ENCODE measurements at regions not wholly inside any gene's neighbourhood (a gene's known extent, or its start where the extent isn't known, plus 50 kb on each side); places are given as distances from the start of the nearest gene placed in this dataset.

- TF ChIP-seq, protein P1, sequence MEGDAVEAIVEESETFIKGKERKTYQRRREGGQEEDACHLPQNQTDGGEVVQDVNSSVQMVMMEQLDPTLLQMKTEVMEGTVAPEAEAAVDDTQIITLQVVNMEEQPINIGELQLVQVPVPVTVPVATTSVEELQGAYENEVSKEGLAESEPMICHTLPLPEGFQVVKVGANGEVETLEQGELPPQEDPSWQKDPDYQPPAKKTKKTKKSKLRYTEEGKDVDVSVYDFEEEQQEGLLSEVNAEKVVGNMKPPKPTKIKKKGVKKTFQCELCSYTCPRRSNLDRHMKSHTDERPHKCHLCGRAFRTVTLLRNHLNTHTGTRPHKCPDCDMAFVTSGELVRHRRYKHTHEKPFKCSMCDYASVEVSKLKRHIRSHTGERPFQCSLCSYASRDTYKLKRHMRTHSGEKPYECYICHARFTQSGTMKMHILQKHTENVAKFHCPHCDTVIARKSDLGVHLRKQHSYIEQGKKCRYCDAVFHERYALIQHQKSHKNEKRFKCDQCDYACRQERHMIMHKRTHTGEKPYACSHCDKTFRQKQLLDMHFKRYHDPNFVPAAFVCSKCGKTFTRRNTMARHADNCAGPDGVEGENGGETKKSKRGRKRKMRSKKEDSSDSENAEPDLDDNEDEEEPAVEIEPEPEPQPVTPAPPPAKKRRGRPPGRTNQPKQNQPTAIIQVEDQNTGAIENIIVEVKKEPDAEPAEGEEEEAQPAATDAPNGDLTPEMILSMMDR (conservative IDR thresholded peaks at IDR 0.05; ENCODE audit: low read length): peak; percentile 43
- TF ChIP-seq EZH2phosphoT487 (IDR thresholded peaks at IDR 0.05; ENCODE audit: borderline replicate concordance): no peak
- no peaks in the 10 kb centered on the region for H3F3A ChIP-seq (ENCODE audit: low read depth)
- H3K4me3 ChIP-seq (ENCODE audit: low read length, poor library complexity, severe bottlenecking): no peak overlapping the region
- no peaks in the 10 kb centered on the region for H3K79me2 ChIP-seq (ENCODE audit: insufficient read depth, low read length)
- H4K20me1 ChIP-seq (ENCODE audit: insufficient read depth, low read length, poor library complexity, severe bottlenecking): no peaks in the 10 kb centered on the region
- no peak overlapping the region for H2AFZ ChIP-seq (ENCODE audit: low read length)
- H3K36me3 ChIP-seq (ENCODE audit: insufficient read depth, low read length): no peaks in the 10 kb centered on the region
- H3K27me3 ChIP-seq (ENCODE audit: insufficient read depth, low read length, poor library complexity, severe bottlenecking): no peaks in the 10 kb centered on the region
- H3K4me1 ChIP-seq (ENCODE audit: insufficient read depth, low read length, poor library complexity, severe bottlenecking): no peaks in the 10 kb centered on the region
- no peaks in the 10 kb centered on the region for H3K9me2 ChIP-seq (replicated peaks; ENCODE audit: low read depth, low read length)
- no peak overlapping the region for H3K9ac ChIP-seq (ENCODE audit: low read depth, low read length, poor library complexity, severe bottlenecking)
- H3K9me3 ChIP-seq (ENCODE audit: insufficient read depth, low read depth, low read length): no peaks in the 10 kb centered on the region
- no peak overlapping the region for H3K4me2 ChIP-seq (ENCODE audit: low read depth, low read length, poor library complexity, severe bottlenecking)
Observed at GRCh38 chrX:138191998-138192397, 519.5 kb downstream of the FGF13 start.

GRCh38 chrX:138229718-138230117 is 481.8 kb downstream of the FGF13 start:
- TF ChIP-seq, protein P1 (conservative IDR thresholded peaks at IDR 0.05; ENCODE audit: low read length): no peak
- TF ChIP-seq EZH2phosphoT487 (IDR thresholded peaks at IDR 0.05; ENCODE audit: borderline replicate concordance): no peak
- Histone ChIP-seq H3K9me3 (ENCODE audit: insufficient read depth, low read depth, low read length) (no peaks in the 10 kb centered on the region), H4K20me1 (ENCODE audit: insufficient read depth, low read length, poor library complexity, severe bottlenecking) (no peaks in the 10 kb centered on the region), H3K79me2 (ENCODE audit: insufficient read depth, low read length) (no peaks in the 10 kb centered on the region), H2AFZ (ENCODE audit: low read length) (no peak overlapping the region), H3K4me3 (ENCODE audit: low read length, poor library complexity, severe bottlenecking) (no peak overlapping the region), H3K9me2 (replicated peaks; ENCODE audit: low read depth, low read length) (no peaks in the 10 kb centered on the region), H3K36me3 (ENCODE audit: insufficient read depth, low read length) (no peaks in the 10 kb centered on the region), H3K4me2 (ENCODE audit: low read depth, low read length, poor library complexity, severe bottlenecking) (no peak overlapping the region), H3K4me1 (ENCODE audit: insufficient read depth, low read length, poor library complexity, severe bottlenecking) (no peaks in the 10 kb centered on the region), H3K9ac (ENCODE audit: low read depth, low read length, poor library complexity, severe bottlenecking) (no peak overlapping the region), H3F3A (ENCODE audit: low read depth) (no peaks in the 10 kb centered on the region), H3K27me3 (ENCODE audit: insufficient read depth, low read length, poor library complexity, severe bottlenecking) (no peaks in the 10 kb centered on the region)

GRCh38 chrX:138240266-138240665 is 471.3 kb downstream of the FGF13 start:
- H3F3A ChIP-seq (ENCODE audit: low read depth): no peaks in the 10 kb centered on the region
- no peaks in the 10 kb centered on the region for H3K36me3 ChIP-seq (ENCODE audit: insufficient read depth, low read length)
- no peaks in the 10 kb centered on the region for H3K79me2 ChIP-seq (ENCODE audit: insufficient read depth, low read length)
- H3K9me3 ChIP-seq (ENCODE audit: insufficient read depth, low read depth, low read length): no peaks in the 10 kb centered on the region
- no peaks in the 10 kb centered on the region for H3K4me1 ChIP-seq (ENCODE audit: insufficient read depth, low read length, poor library complexity, severe bottlenecking)
- no peak overlapping the region for H2AFZ ChIP-seq (ENCODE audit: low read length)
- TF ChIP-seq EZH2phosphoT487 (IDR thresholded peaks at IDR 0.05; ENCODE audit: borderline replicate concordance): no peak
- TF ChIP-seq, protein P1 (conservative IDR thresholded peaks at IDR 0.05; ENCODE audit: low read length): no peak
- no peaks in the 10 kb centered on the region for H4K20me1 ChIP-seq (ENCODE audit: insufficient read depth, low read length, poor library complexity, severe bottlenecking)
- no peak overlapping the region for H3K4me3 ChIP-seq (ENCODE audit: low read length, poor library complexity, severe bottlenecking)
- H3K27me3 ChIP-seq (ENCODE audit: insufficient read depth, low read length, poor library complexity, severe bottlenecking): no peaks in the 10 kb centered on the region
- no peaks in the 10 kb centered on the region for H3K9me2 ChIP-seq (replicated peaks; ENCODE audit: low read depth, low read length)
- no peak overlapping the region for H3K4me2 ChIP-seq (ENCODE audit: low read depth, low read length, poor library complexity, severe bottlenecking)
- no peak overlapping the region for H3K9ac ChIP-seq (ENCODE audit: low read depth, low read length, poor library complexity, severe bottlenecking)
